ENCODE measurements at regions not wholly inside any gene's neighbourhood (a gene's known extent, or its start where the extent isn't known, plus 50 kb on each side); places are given as distances from the start of the nearest gene placed in this dataset.

GRCh38 chr17:14856176-14856575, 408.9 kb downstream of the PMP22 start:
- no peak for TF ChIP-seq POLR2A (IDR thresholded peaks at IDR 0.05)
- no peak for TF ChIP-seq CTCF (IDR thresholded peaks at IDR 0.05 in 4 of 5, conservative IDR thresholded peaks at IDR 0.05 in 1 of 5)

Measured in gastrocnemius medialis (tissue), 4 donors.